Astrocyte (in vitro differentiated cells and primary cell): ENCODE measurements at regions not wholly inside any gene's neighbourhood (a gene's known extent, or its start where the extent isn't known, plus 50 kb on each side); places are given as distances from the start of the nearest gene placed in this dataset.

Source experiments
- DNase-seq: peaks from one replicate; pipeline ENCODE4 v3.0.0-alpha.2; 2010; ENCODE audit warnings: low read depth
- FAIRE-seq: peaks from 2 replicates; lab custom pipeline; 2011; peaks lifted over from hg19 to GRCh38; lab: Jason Lieb, UNC
- H2AFZ ChIP-seq: 2 replicates; pipeline ENCODE4 v1.6.0; 2012; ENCODE audit warnings: low read depth, low read length, inconsistent platforms
- H3K27ac ChIP-seq: 2 replicates; pipeline ENCODE4 v1.5.1; 2011; ENCODE audit warnings: low read depth, low read length, inconsistent platforms
- H3K27me3 ChIP-seq: 2 replicates; pipeline ENCODE4 v1.6.0; 2011; ENCODE audit warnings: low read length, inconsistent platforms; ENCODE audit not compliant: insufficient read depth
- H3K36me3 ChIP-seq: 2 replicates; pipeline ENCODE4 v1.5.1; 2011; ENCODE audit warnings: low read length, inconsistent platforms; ENCODE audit not compliant: insufficient read depth
- H3K4me1 ChIP-seq: 2 replicates; pipeline ENCODE4 v1.5.1; 2011; ENCODE audit warnings: low read length, inconsistent platforms; ENCODE audit not compliant: insufficient read depth
- H3K4me2 ChIP-seq: 2 replicates; pipeline ENCODE4 v1.6.0; 2012; ENCODE audit warnings: low read length, inconsistent platforms
- H3K4me3 ChIP-seq: 2 replicates; pipeline ENCODE4 v1.5.1; 2011; ENCODE audit warnings: low read depth, mild to moderate bottlenecking, low read length, inconsistent platforms; ENCODE audit not compliant: insufficient read depth
- H3K79me2 ChIP-seq: 2 replicates; pipeline ENCODE4 v1.6.0; 2012; ENCODE audit warnings: mild to moderate bottlenecking, low read length, inconsistent platforms; ENCODE audit not compliant: insufficient read depth
- H3K9ac ChIP-seq: 2 replicates; pipeline ENCODE4 v1.6.0; 2012; ENCODE audit warnings: mild to moderate bottlenecking, low read length, inconsistent platforms
- H3K9me3 ChIP-seq: 2 replicates; pipeline ENCODE4 v1.5.1; 2012; ENCODE audit warnings: low read depth, mild to moderate bottlenecking, low read length, inconsistent platforms; ENCODE audit not compliant: insufficient read depth
- H4K20me1 ChIP-seq: 2 replicates; pipeline ENCODE4 v1.6.0; 2012; ENCODE audit warnings: low read length, inconsistent platforms; ENCODE audit not compliant: insufficient read depth
- H3K27ac Mint-ChIP-seq: one replicate; pipeline ENCODE4 v1.8.0; 2021; ENCODE audit warnings: mild to moderate bottlenecking, mixed read lengths; ENCODE audit not compliant: unreplicated experiment
- H3K27me3 Mint-ChIP-seq: one replicate; pipeline ENCODE4 v1.8.0; 2021; ENCODE audit warnings: low read depth, mixed read lengths; ENCODE audit not compliant: unreplicated experiment
- H3K36me3 Mint-ChIP-seq: one replicate; pipeline ENCODE4 v1.8.0; 2021; ENCODE audit warnings: low read depth, mixed read lengths; ENCODE audit not compliant: unreplicated experiment
- H3K4me1 Mint-ChIP-seq: one replicate; pipeline ENCODE4 v1.8.0; 2021; ENCODE audit warnings: low read depth, mixed read lengths; ENCODE audit not compliant: unreplicated experiment
- H3K4me3 Mint-ChIP-seq: one replicate; pipeline ENCODE4 v1.8.0; 2021; ENCODE audit warnings: mild to moderate bottlenecking, moderate library complexity, mixed read lengths; ENCODE audit not compliant: unreplicated experiment
- H3K9me3 Mint-ChIP-seq: one replicate; pipeline ENCODE4 v1.8.0; 2021; ENCODE audit warnings: mild to moderate bottlenecking, mixed read lengths; ENCODE audit not compliant: unreplicated experiment
- CTCF ChIP-seq: IDR thresholded peaks from 2 replicates; pipeline ENCODE4 v1.5.1; 2011; ENCODE audit warnings: low read depth, mild to moderate bottlenecking, inconsistent platforms, low read length, moderate library complexity; ENCODE audit not compliant: insufficient read depth
- EZH2 ChIP-seq: IDR thresholded peaks from 2 replicates; pipeline ENCODE4 v1.6.1; 2012; ENCODE audit warnings: mild to moderate bottlenecking, low read length, inconsistent platforms; ENCODE audit not compliant: insufficient read depth

GRCh38 chr2:8197825-8198224, 484.0 kb upstream of the ID2 start:
- H3K9me3 Mint-ChIP-seq: peaks cover 1% of the 10 kb centered on the region
- no peaks in the 10 kb centered on the region for H3K4me1 Mint-ChIP-seq
- H3K4me3 Mint-ChIP-seq: no peak overlapping the region
- Histone ChIP-seq H3K9me3 (no peaks in the 10 kb centered on the region), H3K9ac (no peak overlapping the region), H3K4me2 (no peak overlapping the region), H3K36me3 (no peaks in the 10 kb centered on the region), H3K79me2 (no peaks in the 10 kb centered on the region), H3K4me1 (no peaks in the 10 kb centered on the region), H3K27me3 (no peaks in the 10 kb centered on the region), H2AFZ (no peak overlapping the region), H3K4me3 (no peak overlapping the region), H3K27ac (no peak overlapping the region), H4K20me1 (no peaks in the 10 kb centered on the region)
- FAIRE-seq (no peak), DNase-seq (no peak)
- no peak overlapping the region for H3K27ac Mint-ChIP-seq
- no peaks in the 10 kb centered on the region for H3K36me3 Mint-ChIP-seq
- TF ChIP-seq EZH2 (no peak), CTCF (no peak)
- H3K27me3 Mint-ChIP-seq: peaks cover 21% of the 10 kb centered on the region

- no peak overlapping the region for H3K9ac ChIP-seq
- Mint-ChIP-seq H3K4me1 (no peaks in the 10 kb centered on the region), H3K9me3 (peaks cover 1% of the 10 kb centered on the region), H3K36me3 (no peaks in the 10 kb centered on the region), H3K4me3 (no peak overlapping the region), H3K27me3 (peaks cover 18% of the 10 kb centered on the region), H3K27ac (no peak overlapping the region)
- no peaks in the 10 kb centered on the region for H4K20me1 ChIP-seq
- H3K79me2 ChIP-seq: no peaks in the 10 kb centered on the region
- no peaks in the 10 kb centered on the region for H3K4me1 ChIP-seq
- no peaks in the 10 kb centered on the region for H3K36me3 ChIP-seq
- H3K4me2 ChIP-seq: no peak overlapping the region
- peak; percentile 39 for FAIRE-seq
- no peak overlapping the region for H3K27ac ChIP-seq
- TF ChIP-seq EZH2: no peak
- no peak for TF ChIP-seq CTCF
- no peak overlapping the region for H3K4me3 ChIP-seq
- no peaks in the 10 kb centered on the region for H3K9me3 ChIP-seq
- H3K27me3 ChIP-seq: no peaks in the 10 kb centered on the region
- H2AFZ ChIP-seq: no peak overlapping the region
- no peak for DNase-seq
Observed at GRCh38 chr2:8198766-8199382, 483.0 kb upstream of the ID2 start.

GRCh38 chr2:8202132-8202531, 479.7 kb upstream of the ID2 start:
- H3K4me1 ChIP-seq: no peaks in the 10 kb centered on the region
- DNase-seq (no peak), FAIRE-seq (no peak)
- H3K9me3 ChIP-seq: no peaks in the 10 kb centered on the region
- H3K27ac ChIP-seq: no peak overlapping the region
- H3K4me3 ChIP-seq: no peak overlapping the region
- no peaks in the 10 kb centered on the region for H3K27me3 ChIP-seq
- no peaks in the 10 kb centered on the region for H3K36me3 ChIP-seq
- TF ChIP-seq EZH2 (no peak), CTCF (no peak)
- Mint-ChIP-seq H3K4me3 (no peak overlapping the region), H3K27me3 (peaks cover 14% of the 10 kb centered on the region), H3K4me1 (no peaks in the 10 kb centered on the region), H3K9me3 (peaks cover 1% of the 10 kb centered on the region), H3K27ac (no peak overlapping the region), H3K36me3 (no peaks in the 10 kb centered on the region)
- H3K4me2 ChIP-seq: no peak overlapping the region
- H3K9ac ChIP-seq: no peak overlapping the region
- H4K20me1 ChIP-seq: no peaks in the 10 kb centered on the region
- no peak overlapping the region for H2AFZ ChIP-seq
- H3K79me2 ChIP-seq: no peaks in the 10 kb centered on the region
